Neutrophil (primary cell): ENCODE measurements at regions not wholly inside any gene's neighbourhood (a gene's known extent, or its start where the extent isn't known, plus 50 kb on each side); places are given as distances from the start of the nearest gene placed in this dataset.

Experiments
- H3K27ac ChIP-seq: fragments of 200-600 bp; sonication (generic); 2 replicates; pipeline ENCODE4 v1.5.1; 2016; ENCODE audit warnings: mild to moderate bottlenecking, moderate library complexity
- H3K27me3 ChIP-seq: fragments of 200-600 bp; sonication (generic); 2 replicates; pipeline ENCODE4 v1.6.0; 2016; ENCODE audit warnings: mild to moderate bottlenecking
- H3K36me3 ChIP-seq: fragments of 200-600 bp; sonication (generic); 2 replicates; pipeline ENCODE4 v1.5.1; 2017
- H3K4me1 ChIP-seq, 2 experiments: fragments of 200-600 bp in 1 of 2; sonication (generic) in 1 of 2; 1 replicate in 1 of 2; 2 replicates in 1 of 2; pipeline versions ENCODE4 v1.5.1 to v1.6.1; 2013 to 2016; ENCODE audit warnings: low read depth in 1 of 2, low read length in 1 of 2, mild to moderate bottlenecking in 1 of 2, moderate library complexity in 1 of 2; ENCODE audit not compliant: control insufficient read depth in 1 of 2, insufficient read depth in 1 of 2
- H3K4me3 ChIP-seq, 2 experiments: fragments of 200-600 bp in 1 of 2; sonication (generic) in 1 of 2; 1 replicate in 1 of 2; 2 replicates in 1 of 2; pipeline ENCODE4 v1.5.1; 2013 to 2016; ENCODE audit warnings: low read depth in 1 of 2, low read length in 1 of 2, mild to moderate bottlenecking in 1 of 2, moderate library complexity in 1 of 2
- H3K9me3 ChIP-seq: fragments of 200-600 bp; sonication (generic); 2 replicates; pipeline ENCODE4 v1.5.1; 2016
- CTCF ChIP-seq: fragments of 200-600 bp; sonication (generic); IDR thresholded peaks from 2 replicates; pipeline ENCODE4 v1.5.1; 2016; ENCODE audit warnings: antibody characterized with exemption

DNA sequence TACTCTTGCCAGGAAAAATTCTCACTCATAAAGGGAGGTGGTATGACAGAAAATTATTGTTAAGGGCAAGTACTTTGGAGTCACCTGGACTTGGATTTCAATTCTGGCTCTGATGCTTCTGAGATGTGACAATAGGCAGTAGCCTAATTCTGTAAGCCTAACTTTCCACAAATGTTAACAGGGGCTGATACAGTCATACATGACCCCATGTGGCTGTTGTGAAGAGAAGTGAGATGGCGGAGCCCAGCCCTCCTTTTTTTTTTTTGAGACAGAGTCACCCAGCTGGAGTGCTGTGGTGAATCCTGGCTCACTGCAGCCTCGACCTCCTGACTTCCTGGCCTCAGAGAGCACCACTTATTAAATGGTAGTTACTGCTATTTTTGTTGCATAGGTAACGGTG, 54.4 kb upstream of the IRF2 start:
- no peak for TF ChIP-seq CTCF
- no peak overlapping the region for H3K27ac ChIP-seq
- H3K9me3 ChIP-seq = no peaks in the 10 kb centered on the region
- no peaks in the 10 kb centered on the region for H3K27me3 ChIP-seq
- H3K4me3 ChIP-seq = no peak overlapping the region
- H3K4me1 ChIP-seq = peaks cover 0 to 3% of the 10 kb centered on the region in 2 experiments
- no peaks in the 10 kb centered on the region for H3K36me3 ChIP-seq

DNA sequence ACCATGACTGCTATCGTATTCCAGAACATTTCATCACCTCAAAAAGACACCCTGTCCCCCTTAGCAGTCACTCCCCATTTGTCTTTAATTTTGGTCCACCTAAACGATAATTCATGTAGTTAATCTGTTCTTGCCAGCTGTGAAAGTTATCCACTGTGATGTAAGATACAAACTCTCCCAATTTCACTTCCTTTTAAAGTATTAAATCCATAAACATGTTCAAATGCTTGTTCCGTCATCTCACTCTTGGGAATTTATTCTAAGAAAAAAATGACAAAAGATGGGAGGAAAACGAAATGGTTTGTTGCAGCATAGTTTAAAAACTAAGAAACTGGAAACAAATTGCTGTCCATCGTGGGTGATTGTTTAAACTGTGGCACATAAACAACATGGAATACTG, 53.7 kb upstream of the IRF2 start:
- Histone ChIP-seq H3K9me3 (no peaks in the 10 kb centered on the region), H3K27me3 (no peaks in the 10 kb centered on the region), H3K4me1 (no peaks in the 10 kb centered on the region), H3K4me3 (no peak overlapping the region), H3K27ac (no peak overlapping the region), H3K36me3 (no peaks in the 10 kb centered on the region)
- TF ChIP-seq CTCF = no peak

- no peak overlapping the region for H3K27ac ChIP-seq
- no peaks in the 10 kb centered on the region for H3K36me3 ChIP-seq
- no peak overlapping the region for H3K4me3 ChIP-seq
- no peaks in the 10 kb centered on the region for H3K4me1 ChIP-seq
- H3K9me3 ChIP-seq = no peaks in the 10 kb centered on the region
- TF ChIP-seq CTCF = no peak
- H3K27me3 ChIP-seq = no peaks in the 10 kb centered on the region
These were observed 51.9 kb upstream of the IRF2 start for GRCh38 chr4:184526228-184526627.
